HEK293 (cell line): ENCODE measurements at regions not wholly inside any gene's neighbourhood (a gene's known extent, or its start where the extent isn't known, plus 50 kb on each side); places are given as distances from the start of the nearest gene placed in this dataset.

Experiments used
- CTCF ChIA-PET: fragments of 350-600 bp; formaldehyde crosslinking; extraction: SDS; loops from one replicate; lab custom pipeline; 2021; ENCODE audit warnings: antibody characterized with exemption; lab: Yijun Ruan, JAX
- POLR2A ChIA-PET: fragments of 300-600 bp; formaldehyde crosslinking; extraction: SDS; loops from one replicate; lab custom pipeline; 2020; ENCODE audit warnings: antibody characterized with exemption, inconsistent platforms; lab: Yijun Ruan, JAX
- H3K27ac ChIP-seq: fragments of 200-500 bp; sonication (Bioruptor generic); 2 replicates; pipeline ENCODE4 v1.5.1; 2014; ENCODE audit warnings: low read depth, low read length, control low read depth, inconsistent platforms; ENCODE audit errors: extremely low read depth
- H3K36me3 ChIP-seq, 2 experiments: fragments of 200-500 bp in 1 of 2; sonication (Bioruptor generic) in 1 of 2; 1 replicate in 1 of 2; 2 replicates in 1 of 2; pipeline ENCODE4 v1.5.1; 2014 to 2017; ENCODE audit warnings: inconsistent platforms in 2 of 2, low read length in 2 of 2; ENCODE audit not compliant: control insufficient read depth in 2 of 2, insufficient read depth in 1 of 2
- H3K4me1 ChIP-seq: fragments of 200-500 bp; sonication (Bioruptor generic); 2 replicates; pipeline ENCODE4 v1.5.1; 2014; ENCODE audit warnings: mild to moderate bottlenecking, low read length, inconsistent platforms; ENCODE audit not compliant: control insufficient read depth, insufficient read depth
- H3K4me3 ChIP-seq: 2 replicates; pipeline ENCODE4 v1.5.1; 2011; ENCODE audit warnings: low read depth, mild to moderate bottlenecking, control low read depth, low read length, moderate library complexity
- H3K9me3 ChIP-seq: fragments of 200-500 bp; sonication (Bioruptor generic); 2 replicates; pipeline ENCODE4 v1.5.1; 2014; ENCODE audit warnings: low read depth, low read length, inconsistent platforms; ENCODE audit not compliant: control insufficient read depth, insufficient read depth
- INSM2 ChIP-seq: fragments of 450-650 bp; formaldehyde crosslinking; IDR thresholded peaks from 2 replicates; pipeline ENCODE4 v1.5.1; 2016; ENCODE audit warnings: missing biosample characterization, missing genetic modification characterization
- KLF1 ChIP-seq: fragments of 450-650 bp; formaldehyde crosslinking; IDR thresholded peaks from 2 replicates; pipeline ENCODE4 v1.5.1; 2016; ENCODE audit warnings: missing biosample characterization, missing genetic modification characterization
- RBAK ChIP-seq: fragments of 450-650 bp; formaldehyde crosslinking; IDR thresholded peaks from 2 replicates; pipeline ENCODE4 v1.5.1; 2016; ENCODE audit warnings: missing biosample characterization, missing genetic modification characterization
- SP3 ChIP-seq: fragments of 450-650 bp; formaldehyde crosslinking; IDR thresholded peaks from 2 replicates; pipeline ENCODE4 v1.5.1; 2016; ENCODE audit warnings: missing biosample characterization, missing genetic modification characterization
- ZBTB44 ChIP-seq: fragments of 450-650 bp; IDR thresholded peaks from 2 replicates; pipeline ENCODE4 v1.5.1; 2018; ENCODE audit warnings: missing biosample characterization, mild to moderate bottlenecking, missing genetic modification characterization
- ZFP3 ChIP-seq: fragments of 450-650 bp; formaldehyde crosslinking; IDR thresholded peaks from 2 replicates; pipeline ENCODE4 v1.5.1; 2016; ENCODE audit warnings: low read depth, missing biosample characterization, missing genetic modification characterization
- ZNF133 ChIP-seq: fragments of 450-650 bp; formaldehyde crosslinking; IDR thresholded peaks from 2 replicates; pipeline ENCODE4 v1.5.1; 2016; ENCODE audit warnings: missing biosample characterization, missing genetic modification characterization
- ZNF138 ChIP-seq: fragments of 450-650 bp; formaldehyde crosslinking; IDR thresholded peaks from 2 replicates; pipeline ENCODE4 v1.5.1; 2016; ENCODE audit warnings: missing biosample characterization, missing genetic modification characterization, borderline replicate concordance
- ZNF174 ChIP-seq: fragments of 450-650 bp; formaldehyde crosslinking; IDR thresholded peaks from 2 replicates; pipeline ENCODE4 v1.5.0; 2017; ENCODE audit warnings: missing biosample characterization, mild to moderate bottlenecking, missing genetic modification characterization
- ZNF19 ChIP-seq: fragments of 450-650 bp; formaldehyde crosslinking; IDR thresholded peaks from 2 replicates; pipeline ENCODE4; 2016; ENCODE audit warnings: missing biosample characterization, missing genetic modification characterization, low read depth
- ZNF214 ChIP-seq: fragments of 450-650 bp; formaldehyde crosslinking; IDR thresholded peaks from 2 replicates; pipeline ENCODE4 v1.5.1; 2017; ENCODE audit warnings: missing biosample characterization, mild to moderate bottlenecking, missing genetic modification characterization, borderline replicate concordance
- ZNF221 ChIP-seq: fragments of 450-650 bp; formaldehyde crosslinking; IDR thresholded peaks from 2 replicates; pipeline ENCODE4 v1.5.1; 2017; ENCODE audit warnings: missing biosample characterization, missing genetic modification characterization, borderline replicate concordance
- ZNF280C ChIP-seq: fragments of 450-650 bp; formaldehyde crosslinking; IDR thresholded peaks from 2 replicates; pipeline ENCODE4 v1.5.1; 2016; ENCODE audit warnings: missing biosample characterization, missing genetic modification characterization
- ZNF292 ChIP-seq: fragments of 450-650 bp; formaldehyde crosslinking; IDR thresholded peaks from 2 replicates; pipeline ENCODE4 v1.5.1; 2016; ENCODE audit warnings: low read depth, missing biosample characterization, missing genetic modification characterization, borderline replicate concordance
- ZNF391 ChIP-seq: fragments of 450-650 bp; formaldehyde crosslinking; IDR thresholded peaks from 2 replicates; pipeline ENCODE4 v1.5.1; 2016; ENCODE audit warnings: low read depth, missing biosample characterization, missing genetic modification characterization, borderline replicate concordance
- ZNF571 ChIP-seq: fragments of 450-650 bp; formaldehyde crosslinking; IDR thresholded peaks from 2 replicates; pipeline ENCODE4 v1.5.0; 2017; ENCODE audit warnings: missing biosample characterization, missing genetic modification characterization
- ZNF623 ChIP-seq: fragments of 450-650 bp; formaldehyde crosslinking; IDR thresholded peaks from 2 replicates; pipeline ENCODE4 v1.5.1; 2016; ENCODE audit warnings: missing biosample characterization, missing genetic modification characterization
- ZNF707 ChIP-seq: fragments of 450-650 bp; formaldehyde crosslinking; IDR thresholded peaks from 2 replicates; pipeline ENCODE4 v1.5.1; 2016; ENCODE audit warnings: missing biosample characterization, missing genetic modification characterization
- ZNF76 ChIP-seq: fragments of 450-650 bp; formaldehyde crosslinking; IDR thresholded peaks from 2 replicates; pipeline ENCODE4; 2016; ENCODE audit warnings: low read depth, missing biosample characterization, missing genetic modification characterization, borderline replicate concordance
- ZNF777 ChIP-seq: fragments of 450-650 bp; formaldehyde crosslinking; IDR thresholded peaks from 2 replicates; pipeline ENCODE4 v1.5.1; 2017; ENCODE audit warnings: missing biosample characterization, missing genetic modification characterization, borderline replicate concordance
- TF ChIP-seq, protein P1 (sequence below): fragments of 450-650 bp; formaldehyde crosslinking; IDR thresholded peaks from 2 replicates; pipeline ENCODE4 v1.5.1; 2016; ENCODE audit warnings: missing biosample characterization, missing genetic modification characterization, borderline replicate concordance

DNA sequence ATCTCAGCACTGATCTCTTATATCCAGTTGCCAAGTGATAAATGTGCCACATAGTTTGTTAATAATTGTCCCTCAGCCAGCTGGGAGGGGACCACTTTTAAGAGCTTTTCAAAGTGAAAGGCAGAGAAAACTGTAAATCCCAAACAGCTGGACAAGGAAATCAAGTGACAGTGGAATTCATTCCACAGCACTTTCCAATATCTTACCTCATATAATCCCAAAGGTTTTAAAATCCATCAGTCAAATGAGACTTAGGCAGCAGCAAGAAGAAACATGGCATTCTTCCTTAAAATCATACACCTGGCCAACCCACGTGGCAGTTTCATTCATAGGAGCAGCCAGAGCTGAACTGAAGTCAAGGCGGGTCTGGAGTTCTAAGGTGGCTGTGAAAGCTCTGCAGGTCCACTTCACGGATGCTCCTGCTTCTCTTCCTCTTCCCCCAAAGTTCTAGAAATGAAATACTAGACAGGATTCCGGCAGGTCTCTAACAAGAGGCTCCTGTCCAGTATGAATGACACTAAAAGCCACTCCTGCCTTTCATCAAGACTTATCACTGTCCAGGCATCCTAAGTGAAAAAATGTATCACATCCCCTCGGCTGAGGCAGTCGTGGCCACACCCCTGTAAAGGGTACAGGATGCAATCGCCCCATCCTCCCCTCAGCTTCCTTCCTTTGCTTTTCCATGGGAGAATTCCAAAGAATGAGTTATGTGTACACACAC is 190.4 kb upstream of the STK17B start:
- TF ChIP-seq SP3 (tag by site-specific recombination) (no peak), ZNF391 (tag by site-specific recombination) (no peak), ZNF221 (no peak), ZNF280C (tag by site-specific recombination) (no peak), ZNF214 (no peak), ZNF777 (tag by site-specific recombination) (no peak), KLF1 (tag by site-specific recombination) (no peak), ZNF707 (no peak), ZNF133 (tag by site-specific recombination) (no peak), ZNF174 (tag by site-specific recombination) (no peak), ZNF292 (tag by site-specific recombination) (no peak), ZNF76 (tag by site-specific recombination) (no peak), ZBTB44 (tag by site-specific recombination) (no peak), RBAK (tag by site-specific recombination) (no peak)
- H3K9me3 ChIP-seq: no peaks in the 10 kb centered on the region
- H3K4me1 ChIP-seq: no peaks in the 10 kb centered on the region
- CTCF ChIA-PET: interaction anchor here (0.9 kb wide), 1 partner anchor 389 kb away, joined by 3 read pairs; no protein-coding TSS in a partner anchor
- POLR2A ChIA-PET: no interaction called here
- H3K4me3 ChIP-seq: no peak overlapping the region
- H3K27ac ChIP-seq: no peak overlapping the region
- no peaks in the 10 kb centered on the region for H3K36me3 ChIP-seq

DNA sequence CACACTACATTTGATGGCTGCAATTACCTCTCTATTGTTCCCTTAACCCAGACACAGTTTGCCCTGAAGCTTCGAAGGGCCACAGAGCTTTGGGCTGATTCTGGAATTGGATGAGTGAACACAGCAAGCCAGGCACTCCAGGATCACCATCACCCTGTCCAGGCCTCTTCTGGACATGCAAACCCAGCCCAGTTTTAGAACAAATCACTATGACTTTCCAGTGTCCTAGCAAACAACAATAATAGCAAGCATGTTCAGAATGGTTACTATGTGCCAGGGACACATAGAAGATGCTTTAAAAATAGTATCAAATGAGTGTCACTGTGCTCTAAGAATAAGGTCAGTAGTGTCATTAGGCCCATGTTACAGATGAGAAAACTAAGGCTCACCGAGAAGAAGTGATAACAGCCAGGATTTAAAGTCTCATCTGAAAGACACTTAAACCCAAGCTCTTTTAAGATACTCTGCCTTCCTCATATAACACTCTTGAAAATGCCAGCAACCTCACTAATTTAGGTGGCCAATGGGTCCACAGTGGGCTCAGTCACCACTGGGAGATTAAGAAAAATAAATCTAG is 191.7 kb upstream of the STK17B start:
- Histone ChIP-seq H3K4me3 (no peak overlapping the region), H3K36me3 (no peaks in the 10 kb centered on the region), H3K27ac (no peak overlapping the region), H3K4me1 (no peaks in the 10 kb centered on the region), H3K9me3 (no peaks in the 10 kb centered on the region)
- ChIA-PET CTCF (interaction anchor here (0.7 to 1.8 kb wide), 3 partner anchors 26 to 1657 kb away, joined by 4 to 6 read pairs (median 6); no protein-coding TSS in a partner anchor), POLR2A (no interaction called here)
- no peak for TF ChIP-seq ZNF19 (tag by site-specific recombination)
- TF ChIP-seq INSM2 (tag by site-specific recombination): no peak
- TF ChIP-seq, protein P1, sequence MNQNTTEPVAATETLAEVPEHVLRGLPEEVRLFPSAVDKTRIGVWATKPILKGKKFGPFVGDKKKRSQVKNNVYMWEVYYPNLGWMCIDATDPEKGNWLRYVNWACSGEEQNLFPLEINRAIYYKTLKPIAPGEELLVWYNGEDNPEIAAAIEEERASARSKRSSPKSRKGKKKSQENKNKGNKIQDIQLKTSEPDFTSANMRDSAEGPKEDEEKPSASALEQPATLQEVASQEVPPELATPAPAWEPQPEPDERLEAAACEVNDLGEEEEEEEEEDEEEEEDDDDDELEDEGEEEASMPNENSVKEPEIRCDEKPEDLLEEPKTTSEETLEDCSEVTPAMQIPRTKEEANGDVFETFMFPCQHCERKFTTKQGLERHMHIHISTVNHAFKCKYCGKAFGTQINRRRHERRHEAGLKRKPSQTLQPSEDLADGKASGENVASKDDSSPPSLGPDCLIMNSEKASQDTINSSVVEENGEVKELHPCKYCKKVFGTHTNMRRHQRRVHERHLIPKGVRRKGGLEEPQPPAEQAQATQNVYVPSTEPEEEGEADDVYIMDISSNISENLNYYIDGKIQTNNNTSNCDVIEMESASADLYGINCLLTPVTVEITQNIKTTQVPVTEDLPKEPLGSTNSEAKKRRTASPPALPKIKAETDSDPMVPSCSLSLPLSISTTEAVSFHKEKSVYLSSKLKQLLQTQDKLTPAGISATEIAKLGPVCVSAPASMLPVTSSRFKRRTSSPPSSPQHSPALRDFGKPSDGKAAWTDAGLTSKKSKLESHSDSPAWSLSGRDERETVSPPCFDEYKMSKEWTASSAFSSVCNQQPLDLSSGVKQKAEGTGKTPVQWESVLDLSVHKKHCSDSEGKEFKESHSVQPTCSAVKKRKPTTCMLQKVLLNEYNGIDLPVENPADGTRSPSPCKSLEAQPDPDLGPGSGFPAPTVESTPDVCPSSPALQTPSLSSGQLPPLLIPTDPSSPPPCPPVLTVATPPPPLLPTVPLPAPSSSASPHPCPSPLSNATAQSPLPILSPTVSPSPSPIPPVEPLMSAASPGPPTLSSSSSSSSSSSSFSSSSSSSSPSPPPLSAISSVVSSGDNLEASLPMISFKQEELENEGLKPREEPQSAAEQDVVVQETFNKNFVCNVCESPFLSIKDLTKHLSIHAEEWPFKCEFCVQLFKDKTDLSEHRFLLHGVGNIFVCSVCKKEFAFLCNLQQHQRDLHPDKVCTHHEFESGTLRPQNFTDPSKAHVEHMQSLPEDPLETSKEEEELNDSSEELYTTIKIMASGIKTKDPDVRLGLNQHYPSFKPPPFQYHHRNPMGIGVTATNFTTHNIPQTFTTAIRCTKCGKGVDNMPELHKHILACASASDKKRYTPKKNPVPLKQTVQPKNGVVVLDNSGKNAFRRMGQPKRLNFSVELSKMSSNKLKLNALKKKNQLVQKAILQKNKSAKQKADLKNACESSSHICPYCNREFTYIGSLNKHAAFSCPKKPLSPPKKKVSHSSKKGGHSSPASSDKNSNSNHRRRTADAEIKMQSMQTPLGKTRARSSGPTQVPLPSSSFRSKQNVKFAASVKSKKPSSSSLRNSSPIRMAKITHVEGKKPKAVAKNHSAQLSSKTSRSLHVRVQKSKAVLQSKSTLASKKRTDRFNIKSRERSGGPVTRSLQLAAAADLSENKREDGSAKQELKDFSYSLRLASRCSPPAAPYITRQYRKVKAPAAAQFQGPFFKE (tag by site-specific recombination): no peak
- no peak for TF ChIP-seq ZNF138 (tag by site-specific recombination)
- no peak for TF ChIP-seq ZFP3
- no peak for TF ChIP-seq ZNF571
- no peak for TF ChIP-seq ZNF623 (tag by site-specific recombination)
